HG02884 (cell line): ENCODE measurements at regions not wholly inside any gene's neighbourhood (a gene's known extent, or its start where the extent isn't known, plus 50 kb on each side); places are given as distances from the start of the nearest gene placed in this dataset.
A peak's percentile ranks its signal among the peaks of the same experiment; 100 is the strongest.

Source experiments
- ATAC-seq: cut with Tn5 transposase; IDR thresholded peaks from one replicate; pipeline ENCODE4 v1.9.1; 2021; ENCODE audit warnings: mild to moderate bottlenecking, moderate library complexity; ENCODE audit not compliant: unreplicated experiment

DNA sequence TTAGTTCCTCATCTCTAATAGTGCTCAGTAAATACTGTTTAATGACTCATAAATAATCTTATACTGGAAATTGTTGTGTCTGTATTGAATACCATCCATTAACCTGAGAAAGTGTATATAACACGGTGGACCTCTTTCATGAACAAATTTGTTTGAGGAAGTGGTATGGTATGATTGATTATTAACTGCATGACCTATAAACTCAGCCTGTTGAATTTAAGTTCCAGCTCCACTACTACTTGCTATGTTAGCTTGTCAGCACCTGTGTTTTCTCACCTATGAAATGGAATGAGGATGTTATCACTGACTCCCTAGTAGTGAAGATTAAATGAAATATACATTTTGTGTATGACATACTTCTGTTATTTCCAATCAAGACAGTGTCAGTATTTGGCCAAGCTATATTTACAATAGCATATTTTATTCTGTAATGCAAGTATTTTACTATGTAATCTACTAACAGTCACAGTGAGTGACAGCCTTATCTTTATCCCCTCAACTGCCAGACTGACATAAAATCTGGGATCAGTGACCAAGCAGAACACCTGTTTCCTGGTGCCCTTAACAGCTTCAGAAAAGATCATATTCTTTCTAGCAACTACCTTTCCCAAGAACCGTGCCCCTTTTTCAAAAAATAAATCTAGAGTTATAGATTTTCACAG lies 77.3 kb upstream of the ITGA1 start:
- ATAC-seq, result no peak

DNA sequence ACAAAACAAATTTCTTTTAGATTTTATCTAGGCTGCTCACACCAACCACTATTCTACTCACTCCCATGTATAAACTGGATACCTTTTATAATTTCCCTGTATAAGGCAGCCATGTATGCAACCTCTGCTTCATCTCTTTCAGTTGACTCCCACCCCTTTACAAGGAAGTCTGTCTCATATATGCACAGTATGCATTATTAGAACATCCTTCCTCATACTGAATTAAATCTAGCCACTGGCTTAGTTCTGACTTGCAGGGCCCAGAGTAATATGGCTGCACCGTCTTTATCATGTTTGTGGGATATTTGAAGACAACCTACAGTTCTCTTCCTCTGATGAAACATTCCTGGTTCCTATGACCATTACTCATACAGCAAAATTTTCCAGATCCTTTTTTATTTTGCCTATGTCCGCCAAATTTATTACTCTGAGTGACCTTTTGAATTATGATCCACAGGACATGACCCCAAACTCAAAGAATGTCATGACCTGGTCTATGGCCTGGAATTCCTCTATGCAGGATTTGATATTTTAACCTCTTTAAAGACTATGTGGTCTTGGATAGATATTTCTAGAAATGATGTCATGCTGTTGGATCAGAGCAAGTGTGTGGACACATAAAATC lies 76.6 kb upstream of the ITGA1 start:
- no peak for ATAC-seq

DNA sequence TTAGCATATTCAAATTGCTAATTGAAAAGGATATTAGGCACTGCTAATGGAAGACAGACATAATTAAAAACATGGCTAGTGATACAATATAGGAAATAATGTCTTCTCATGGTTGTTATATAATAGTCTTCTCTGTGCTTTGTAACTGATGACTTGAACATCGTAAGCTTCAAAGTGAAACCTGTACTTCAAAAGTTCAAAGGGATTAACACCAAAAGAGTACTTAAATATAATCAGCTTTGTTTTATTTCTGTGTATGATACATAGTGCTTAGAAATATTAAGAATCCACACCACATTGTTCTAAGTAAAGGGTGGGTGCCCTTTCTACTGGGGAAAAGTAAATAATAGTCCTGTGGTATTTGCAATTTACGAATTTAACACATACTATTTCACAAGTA lies 75.4 kb upstream of the ITGA1 start:
- no peak for ATAC-seq

DNA sequence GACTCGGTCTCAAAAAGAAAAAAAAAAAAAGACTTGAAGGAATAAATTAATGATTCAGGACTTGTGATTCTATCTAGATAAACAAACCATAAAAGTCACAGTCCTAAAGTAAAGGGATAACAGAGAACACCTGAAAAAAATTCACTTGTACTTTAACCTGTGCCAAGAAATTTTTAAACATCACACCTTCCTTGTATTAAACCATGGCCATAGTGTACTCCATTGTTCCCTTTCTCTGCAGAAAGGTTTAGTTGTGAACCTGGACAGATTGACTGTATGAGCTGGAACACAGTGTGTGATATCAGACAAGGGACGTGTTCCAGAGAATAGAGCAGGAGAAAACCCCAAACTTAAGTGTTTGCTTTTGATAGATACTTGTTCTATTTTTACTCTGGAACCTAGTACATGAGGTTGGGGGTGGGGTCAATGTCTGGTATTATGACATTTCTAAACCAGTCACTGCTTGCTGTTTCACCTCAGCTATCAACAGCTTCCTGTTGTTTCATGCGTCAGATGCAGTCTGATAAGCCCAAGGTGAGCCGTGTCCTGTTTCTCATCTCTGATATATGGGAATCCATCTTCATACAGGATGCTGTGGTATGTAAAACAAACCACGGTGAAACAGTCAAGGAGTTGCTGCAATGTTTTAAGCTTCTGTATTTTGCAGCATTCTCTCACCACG lies 62.5 kb upstream of the ITGA1 start:
- ATAC-seq, result peak; percentile 89

DNA sequence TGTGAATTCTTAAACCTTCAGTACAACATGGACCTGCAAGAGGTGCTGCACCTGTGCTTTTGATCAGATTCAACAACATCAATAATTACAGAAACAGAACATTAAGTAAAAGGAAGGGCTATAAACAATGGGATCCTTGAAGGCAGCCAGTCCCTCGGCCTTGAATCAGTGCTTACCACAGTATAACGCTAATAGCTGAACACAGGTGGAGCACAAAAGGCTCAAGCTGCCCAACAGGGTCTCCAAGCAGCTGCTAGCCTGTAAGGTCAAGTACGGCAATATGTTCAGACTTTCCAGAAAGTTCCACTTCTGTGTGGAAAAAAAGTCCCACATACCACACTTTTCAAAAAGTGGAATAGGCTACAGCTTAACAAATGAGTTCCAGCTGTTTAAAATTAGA lies 61.9 kb upstream of the ITGA1 start:
- peak; percentile 19 for ATAC-seq

DNA sequence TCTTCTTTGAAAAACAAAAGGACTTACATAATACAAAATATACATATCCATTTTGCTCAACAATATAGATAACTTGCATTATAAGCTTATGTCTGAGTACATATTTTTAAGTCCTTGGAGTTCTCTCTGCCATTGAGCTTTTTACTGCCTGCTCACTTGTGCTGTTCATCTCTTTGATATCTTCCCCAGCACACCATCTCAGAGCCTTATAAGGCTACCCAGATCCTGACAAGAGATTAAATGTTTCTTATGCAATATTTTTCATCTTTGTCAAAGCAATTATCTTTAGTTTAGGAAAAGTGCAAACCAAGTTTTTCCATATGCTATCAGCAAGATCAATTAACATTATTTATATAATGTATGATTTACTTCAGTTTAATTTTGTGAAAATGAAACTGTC lies 60.7 kb upstream of the ITGA1 start:
- no peak for ATAC-seq

DNA sequence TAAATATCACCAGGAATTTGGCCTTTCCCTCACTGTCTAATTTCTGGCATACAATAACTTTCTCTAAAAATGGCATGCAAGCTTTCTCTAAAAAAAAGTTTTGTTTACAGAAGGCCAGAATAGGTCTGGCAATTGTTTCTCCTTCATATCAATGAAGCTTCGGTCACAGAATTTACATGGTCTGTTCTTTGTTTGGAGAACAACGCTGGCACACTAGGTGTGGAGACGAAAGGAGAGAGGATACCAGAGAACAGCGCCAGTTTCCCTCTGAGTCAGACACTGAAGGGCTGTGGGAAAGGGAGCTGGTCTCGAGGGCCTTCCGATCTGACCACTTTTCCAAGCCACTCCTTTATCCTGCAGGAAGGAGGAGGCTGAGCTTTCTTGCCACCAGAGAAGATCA lies 60.1 kb upstream of the ITGA1 start:
- no peak for ATAC-seq

DNA sequence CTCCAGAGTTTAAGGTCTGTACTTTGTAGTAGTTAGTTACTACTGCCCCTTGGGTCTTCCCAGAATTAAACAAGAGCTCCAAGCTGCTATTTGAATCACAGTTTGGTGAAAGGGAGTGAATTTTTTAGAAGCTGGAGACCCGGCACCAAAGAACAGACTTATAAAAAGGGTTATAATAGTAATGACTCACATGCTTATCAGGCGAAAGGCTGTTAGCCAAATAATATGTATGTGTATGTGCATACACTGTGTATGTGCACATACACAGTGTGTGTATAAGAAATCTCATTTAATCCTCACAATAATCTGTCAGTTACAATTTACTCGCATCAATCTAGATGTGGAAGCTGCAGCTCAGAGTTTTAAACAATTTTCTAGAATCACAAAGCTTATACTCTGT lies 59.5 kb upstream of the ITGA1 start:
- no peak for ATAC-seq

DNA sequence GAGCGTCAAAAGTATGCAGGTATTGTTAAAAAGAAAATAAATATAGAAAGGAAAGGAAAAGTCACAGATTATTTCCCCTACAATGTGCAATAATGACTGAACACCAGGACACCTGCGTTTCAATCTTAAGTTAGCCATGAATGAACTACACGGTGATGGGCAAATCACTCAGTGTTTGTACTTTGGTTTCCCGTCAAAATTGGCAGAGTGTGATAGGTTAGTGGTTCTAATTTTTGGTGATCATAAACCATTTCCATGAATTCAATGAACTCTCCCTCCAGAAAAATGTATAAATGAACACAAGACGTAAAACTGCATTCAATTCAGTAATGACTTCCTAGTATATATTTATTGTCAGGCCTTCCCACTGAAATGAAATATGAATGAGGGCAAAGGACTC lies 59.0 kb upstream of the ITGA1 start:
- no peak for ATAC-seq

DNA sequence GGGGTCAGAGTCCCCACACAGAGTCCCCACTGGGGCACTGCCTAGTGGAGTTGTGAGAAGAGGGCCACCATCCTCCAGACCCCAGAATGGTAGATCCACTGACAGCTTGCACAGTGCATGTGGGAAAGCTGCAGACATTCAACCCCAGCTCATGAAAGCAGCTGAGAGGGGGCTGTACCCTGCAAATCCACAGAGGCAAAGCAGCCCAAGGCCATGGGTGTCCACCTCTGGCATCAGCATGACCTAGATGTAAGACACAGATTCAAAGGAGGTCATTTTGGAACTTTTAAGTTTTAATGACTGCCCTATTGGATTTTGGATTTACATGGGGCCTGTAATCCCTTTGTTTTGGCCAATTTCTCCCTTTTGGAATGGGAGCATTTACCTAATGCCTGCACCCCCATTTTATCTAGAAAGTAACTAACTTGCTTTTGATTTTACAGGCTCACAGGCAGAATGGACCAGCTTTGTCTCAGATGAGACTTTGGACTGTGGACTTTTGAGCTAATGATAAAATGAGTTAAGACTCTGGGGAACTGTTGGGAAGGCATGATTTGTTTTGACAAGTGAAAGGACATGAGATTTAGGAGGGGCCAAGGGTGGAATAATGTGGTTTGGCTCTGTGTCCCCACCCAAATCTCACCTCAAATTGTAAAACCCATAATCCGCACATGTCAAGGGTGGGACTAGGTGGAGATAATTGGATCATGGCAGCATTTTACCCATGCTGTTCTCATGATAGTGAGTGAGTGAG lies 56.3 kb upstream of the ITGA1 start:
- ATAC-seq, result no peak

DNA sequence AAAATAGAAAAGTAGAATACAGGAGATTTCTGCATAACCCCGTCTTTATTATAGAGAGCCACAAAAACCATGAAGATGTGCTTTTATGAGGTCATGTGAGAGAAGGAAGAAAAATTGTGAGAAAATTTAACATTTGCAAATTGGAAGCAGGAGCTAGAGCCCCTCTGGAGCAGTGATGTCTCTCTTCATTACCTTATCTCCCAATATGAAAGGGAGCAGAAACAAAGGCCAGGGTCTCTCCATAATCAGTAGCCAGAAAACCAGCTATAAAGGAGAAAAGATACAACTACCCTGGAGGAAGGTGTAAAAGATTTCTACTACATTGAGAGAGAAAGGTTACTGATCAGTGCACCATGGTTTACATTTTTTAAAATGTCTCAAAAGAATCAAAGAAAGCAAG lies 53.2 kb upstream of the ITGA1 start:
- no peak for ATAC-seq

DNA sequence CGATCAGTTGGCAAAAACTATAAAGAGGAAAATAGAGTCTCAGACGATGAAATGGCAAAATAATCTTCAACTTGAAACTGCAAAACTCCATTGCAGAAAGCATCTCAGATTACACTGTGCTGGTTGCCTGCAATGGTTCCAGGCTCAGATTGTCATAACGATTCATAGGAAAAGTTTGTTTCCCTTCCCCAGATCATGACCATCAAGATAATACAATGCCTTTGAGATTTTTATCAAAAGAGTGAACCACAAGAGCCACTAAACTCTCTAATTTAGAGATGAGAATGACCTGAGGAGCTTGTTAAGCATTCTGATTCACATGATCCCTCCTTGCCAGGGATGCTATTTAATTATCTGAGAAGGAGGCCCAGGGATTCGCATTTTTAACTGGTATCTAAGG lies 52.6 kb upstream of the ITGA1 start:
- ATAC-seq, result no peak
